AG04449 (cell line): ENCODE measurements at regions not wholly inside any gene's neighbourhood (a gene's known extent, or its start where the extent isn't known, plus 50 kb on each side); places are given as distances from the start of the nearest gene placed in this dataset.
"Not testable (repeated sequence)": the region's sequence is repeated elsewhere in the genome, so short reads cannot be mapped to it uniquely, and the experiment has no call there.

Source experiments
- CTCF ChIA-PET: fragments of 350-600 bp; formaldehyde crosslinking; extraction: SDS; loops from one replicate; lab custom pipeline; 2021; ENCODE audit warnings: antibody characterized with exemption; lab: Yijun Ruan, JAX
- POLR2A ChIA-PET: fragments of 400-600, 350-600 bp; formaldehyde crosslinking; extraction: SDS; loops from one replicate; lab custom pipeline; 2020; ENCODE audit warnings: antibody characterized with exemption, inconsistent platforms; lab: Yijun Ruan, JAX
- DNase-seq: peaks from one replicate; pipeline ENCODE4 v3.0.0-alpha.2; 2010; ENCODE audit warnings: low read depth, low spot score
- H3K4me3 ChIP-seq: 2 replicates; pipeline ENCODE4 v1.5.1; 2011; ENCODE audit warnings: low read depth, mild to moderate bottlenecking, control low read depth, low read length
- CTCF ChIP-seq: IDR thresholded peaks from one replicate; pipeline ENCODE4 v1.5.1; 2011; ENCODE audit warnings: mild to moderate bottlenecking, moderate library complexity, low read length, control low read depth, inconsistent platforms; ENCODE audit not compliant: insufficient read depth; ENCODE audit errors: missing control alignments

- H3K4me3 ChIP-seq = no peak overlapping the region
- no peak for TF ChIP-seq CTCF
- POLR2A ChIA-PET = no interaction called here
- CTCF ChIA-PET = no interaction called here
- no peak for DNase-seq
Observed at GRCh38 chrX:1062351-1062750, 150.1 kb downstream of the CRLF2 start.

GRCh38 chrX:1060562-1060960 lies 151.9 kb downstream of the CRLF2 start:
- no peak for DNase-seq
- CTCF ChIA-PET = no interaction called here
- POLR2A ChIA-PET = no interaction called here
- no peak for TF ChIP-seq CTCF
- no peak overlapping the region for H3K4me3 ChIP-seq

DNA sequence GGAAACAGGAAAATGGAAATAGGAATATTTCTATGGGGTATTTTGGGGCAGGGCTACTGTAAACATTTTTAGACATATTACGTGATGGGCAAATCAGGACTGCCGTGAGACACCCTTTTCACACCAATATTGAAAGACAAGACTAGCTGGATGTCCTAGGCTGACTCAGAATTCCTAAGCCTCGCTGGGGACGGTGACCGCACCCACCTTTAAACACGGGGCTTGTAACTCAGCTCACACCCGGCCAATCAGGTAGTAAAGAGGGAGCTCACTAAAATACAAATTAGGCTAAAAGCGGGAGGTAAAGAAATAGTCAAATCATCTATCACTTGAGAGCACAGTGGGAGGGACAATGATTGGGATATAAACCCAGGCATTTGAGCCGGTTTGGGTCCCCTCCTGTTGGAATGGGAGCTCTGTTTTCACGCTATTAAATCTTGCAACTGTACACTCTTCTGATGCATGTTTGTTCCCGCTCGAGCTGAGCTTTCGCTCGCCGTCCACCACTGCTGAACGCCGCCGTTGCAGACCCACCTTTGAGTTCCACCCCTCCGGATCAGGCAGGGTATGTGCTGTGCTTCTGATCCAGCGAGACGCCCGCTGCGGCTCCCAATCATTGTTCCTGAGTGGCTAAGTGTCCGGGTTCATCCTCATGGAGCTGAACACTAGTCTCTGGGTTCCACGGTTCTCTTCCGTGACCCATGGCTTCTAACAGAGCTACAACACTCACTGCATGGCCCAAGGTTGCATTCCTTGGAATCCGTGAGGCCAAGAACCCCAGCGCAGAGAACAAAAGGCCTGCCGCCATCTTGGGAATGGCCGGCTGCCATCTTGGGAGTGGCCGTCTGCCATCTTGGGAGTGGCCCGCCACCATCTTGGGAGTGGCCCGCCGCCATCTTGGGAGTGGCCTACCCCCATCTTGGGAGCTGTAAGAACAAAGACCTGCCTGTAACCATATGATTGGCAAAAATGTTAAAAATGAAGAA lies 152.6 kb downstream of the CRLF2 start:
- ChIA-PET CTCF (no interaction called here), POLR2A (no interaction called here)
- DNase-seq = no peak
- no peak for TF ChIP-seq CTCF
- no peak overlapping the region for H3K4me3 ChIP-seq

DNA sequence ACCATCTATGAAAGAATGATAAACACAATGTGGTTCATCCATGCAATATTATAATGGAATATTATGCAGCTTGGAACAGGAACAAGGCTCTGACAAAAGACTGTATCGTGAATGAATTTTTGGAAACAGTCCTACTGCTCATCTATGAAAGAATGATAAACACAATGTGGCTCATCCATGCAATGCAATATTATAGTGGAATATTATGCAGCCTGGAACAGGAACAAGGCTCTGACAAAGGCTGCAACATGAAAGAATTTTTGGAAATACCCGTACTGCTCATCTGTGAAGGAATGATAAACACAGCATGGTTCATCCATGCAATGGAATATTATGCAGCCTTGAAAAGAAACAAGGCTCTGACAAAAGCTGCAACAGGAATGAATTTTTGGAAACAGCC lies 158.8 kb downstream of the CRLF2 start:
- POLR2A ChIA-PET, H3K4me3 ChIP-seq, CTCF ChIA-PET, DNase-seq: not testable (repeated sequence)

DNA sequence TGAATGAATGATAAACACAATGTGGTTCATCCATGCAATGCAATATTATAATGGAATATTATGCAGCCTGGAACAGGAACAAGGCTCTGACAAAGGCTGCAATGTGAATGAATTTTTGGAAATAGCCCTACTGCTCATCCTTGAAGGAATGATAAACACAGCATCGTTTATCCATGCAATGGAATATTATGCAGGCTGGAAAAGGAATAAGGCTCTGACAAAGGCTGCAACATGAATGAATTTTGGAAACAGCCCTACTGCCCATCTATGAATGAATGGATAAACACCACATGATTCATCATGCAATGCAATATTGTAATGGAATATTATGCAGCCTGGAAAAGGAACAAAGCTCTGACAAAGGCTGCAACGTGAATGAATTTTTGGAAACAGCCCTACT lies 159.4 kb downstream of the CRLF2 start:
- CTCF ChIA-PET = no interaction called here
- no peak for DNase-seq
- no peak for TF ChIP-seq CTCF
- no peak overlapping the region for H3K4me3 ChIP-seq
- POLR2A ChIA-PET = no interaction called here

GRCh38 chrX:1052021-1052420 lies 160.4 kb downstream of the CRLF2 start:
- DNase-seq = no peak
- TF ChIP-seq CTCF = no peak
- CTCF ChIA-PET = no interaction called here
- POLR2A ChIA-PET = no interaction called here
- H3K4me3 ChIP-seq = no peak overlapping the region
